Lower leg skin (tissue), 3 donors: ENCODE measurements at regions not wholly inside any gene's neighbourhood (a gene's known extent, or its start where the extent isn't known, plus 50 kb on each side); places are given as distances from the start of the nearest gene placed in this dataset.

ENCODE experiments used
- CTCF ChIP-seq, 3 donors: fragments of 450-650 bp; IDR thresholded peaks; one replicate each; pipeline ENCODE4 v1.5.1; 2016; ENCODE audit warnings: antibody characterized with exemption in 3 of 3, mild to moderate bottlenecking in 3 of 3, moderate library complexity in 2 of 3
- POLR2A ChIP-seq, 2 donors: fragments of 450-650 bp; IDR thresholded peaks; one replicate each; pipeline ENCODE4 v1.6.1; 2016 to 2017; ENCODE audit warnings: antibody characterized with exemption in 2 of 2, mild to moderate bottlenecking in 1 of 2, moderate library complexity in 1 of 2

GRCh38 chr20:39855799-39856198 is 833.2 kb downstream of the MAFB start:
- no peak for TF ChIP-seq POLR2A (IDR thresholded peaks at IDR 0.05)
- TF ChIP-seq CTCF (IDR thresholded peaks at IDR 0.05) = no peak
